ENCODE measurements at regions not wholly inside any gene's neighbourhood (a gene's known extent, or its start where the extent isn't known, plus 50 kb on each side); places are given as distances from the start of the nearest gene placed in this dataset.

GRCh38 chr1:104830534-104830933 lies 1080.8 kb downstream of the AMY1C start:
- H3K4me3 ChIP-seq: no peak overlapping the region
- intact Hi-C loops (cut with DNase I): no loop called here
- no peak for TF ChIP-seq POLR2A (IDR thresholded peaks at IDR 0.05)
- no peak for TF ChIP-seq POLR2AphosphoS5 (IDR thresholded peaks at IDR 0.05; ENCODE audit: insufficient read depth in 1 of 2, low read depth in 1 of 2)
- TF ChIP-seq CTCF (IDR thresholded peaks at IDR 0.05): no peak

DNA sequence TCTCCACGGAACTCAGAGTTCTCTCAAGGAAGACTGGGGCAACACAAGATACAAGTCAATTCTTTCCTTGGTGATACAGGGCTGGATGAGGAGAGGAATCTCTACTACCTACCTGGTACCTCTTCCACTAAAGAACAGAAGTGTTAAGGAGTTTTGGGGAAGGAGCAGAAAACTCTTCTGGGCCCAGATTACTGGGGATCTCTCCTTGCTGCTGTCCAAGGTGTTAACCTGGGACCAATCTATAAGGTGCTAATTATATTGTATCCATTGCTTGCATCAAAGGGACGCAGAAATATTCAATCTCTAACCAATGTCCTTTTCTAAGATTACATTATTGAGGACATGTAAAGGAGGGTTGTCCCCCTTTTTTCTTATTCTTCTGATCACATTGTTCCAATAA lies 1102.5 kb downstream of the AMY1C start:
- TF ChIP-seq POLR2A (IDR thresholded peaks at IDR 0.05) (no peak), POLR2AphosphoS5 (IDR thresholded peaks at IDR 0.05; ENCODE audit: insufficient read depth in 1 of 2, low read depth in 1 of 2) (no peak), CTCF (IDR thresholded peaks at IDR 0.05) (no peak)
- no peak for DNase-seq (ENCODE audit: extremely low spot score in 2 of 2)
- Histone ChIP-seq H3K27me3 (no peaks in the 10 kb centered on the region), H3K4me3 (no peak overlapping the region), H3K4me1 (no peaks in the 10 kb centered on the region), H3K27ac (no peak overlapping the region), H3K9me3 (no peaks in the 10 kb centered on the region), H3K36me3 (no peaks in the 10 kb centered on the region)
- intact Hi-C loops (cut with DNase I): no loop called here

More at GRCh38 chr1:104830534-104830933, 1080.8 kb downstream of the AMY1C start:
- Histone ChIP-seq H3K36me3 (no peaks in the 10 kb centered on the region), H3K4me1 (no peaks in the 10 kb centered on the region), H3K9me3 (no peaks in the 10 kb centered on the region), H3K27me3 (no peaks in the 10 kb centered on the region), H3K27ac (no peak overlapping the region)
- DNase-seq (ENCODE audit: extremely low spot score in 2 of 2): no peak

GRCh38 chr1:104853276-104853675 lies 1103.6 kb downstream of the AMY1C start:
- DNase-seq (ENCODE audit: extremely low spot score in 2 of 2): no peak
- no peak overlapping the region for H3K27ac ChIP-seq
- intact Hi-C loops (cut with DNase I): no loop called here
- H3K4me3 ChIP-seq: no peak overlapping the region
- H3K4me1 ChIP-seq: no peaks in the 10 kb centered on the region
- no peaks in the 10 kb centered on the region for H3K9me3 ChIP-seq
- TF ChIP-seq CTCF (IDR thresholded peaks at IDR 0.05): no peak
- TF ChIP-seq POLR2A (IDR thresholded peaks at IDR 0.05): no peak
- TF ChIP-seq POLR2AphosphoS5 (IDR thresholded peaks at IDR 0.05; ENCODE audit: insufficient read depth in 1 of 2, low read depth in 1 of 2): no peak
- H3K36me3 ChIP-seq: no peaks in the 10 kb centered on the region
- H3K27me3 ChIP-seq: no peaks in the 10 kb centered on the region

DNA sequence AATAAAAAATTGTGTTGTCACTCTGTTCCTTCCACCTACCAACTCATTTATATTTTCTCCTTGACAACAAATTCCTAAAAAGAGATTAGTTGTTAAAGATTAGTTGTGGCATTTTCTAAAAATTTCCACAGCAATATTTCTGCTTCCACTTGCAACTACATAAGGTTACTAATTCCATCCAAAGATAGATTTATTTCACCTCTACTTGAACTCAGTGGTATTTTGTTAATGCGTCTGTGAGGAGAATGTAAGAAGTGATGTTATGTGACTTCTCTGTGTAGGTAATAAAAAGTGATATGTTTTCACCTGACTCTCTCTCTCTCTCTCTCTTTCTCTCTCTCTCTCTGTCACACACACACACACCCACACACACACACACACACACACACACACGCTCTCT lies 1104.8 kb downstream of the AMY1C start:
- no peak for DNase-seq (ENCODE audit: extremely low spot score in 2 of 2)
- intact Hi-C loops (cut with DNase I): no loop called here
- Histone ChIP-seq H3K4me1 (no peaks in the 10 kb centered on the region), H3K36me3 (no peaks in the 10 kb centered on the region), H3K27ac (no peak overlapping the region), H3K4me3 (no peak overlapping the region), H3K27me3 (no peaks in the 10 kb centered on the region), H3K9me3 (no peaks in the 10 kb centered on the region)
- no peak for TF ChIP-seq CTCF (IDR thresholded peaks at IDR 0.05)

DNA sequence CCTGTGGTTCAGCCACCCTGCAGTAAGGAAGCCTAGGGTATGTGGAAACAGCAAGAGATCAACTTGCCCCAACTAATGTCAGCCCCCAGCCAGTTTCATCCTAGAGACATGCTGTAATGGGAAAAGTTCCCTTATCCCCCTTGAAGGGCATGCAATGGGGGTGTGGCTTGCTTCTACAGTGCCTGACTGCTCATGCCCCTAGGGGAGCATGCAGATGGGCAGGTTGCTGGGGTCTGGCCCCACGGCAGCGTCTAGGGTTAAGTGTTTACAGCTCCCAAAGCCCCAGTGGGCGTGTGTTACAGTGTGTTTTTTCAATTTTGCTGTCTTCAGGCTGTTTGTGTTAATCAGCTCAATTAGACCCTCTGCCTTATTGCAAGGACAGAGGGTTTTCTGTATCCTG lies 1105.9 kb downstream of the AMY1C start:
- no peaks in the 10 kb centered on the region for H3K9me3 ChIP-seq
- TF ChIP-seq POLR2A (IDR thresholded peaks at IDR 0.05): no peak
- no peak for TF ChIP-seq POLR2AphosphoS5 (IDR thresholded peaks at IDR 0.05; ENCODE audit: insufficient read depth in 1 of 2, low read depth in 1 of 2)
- TF ChIP-seq CTCF (IDR thresholded peaks at IDR 0.05): no peak
- no peaks in the 10 kb centered on the region for H3K36me3 ChIP-seq
- no peaks in the 10 kb centered on the region for H3K4me1 ChIP-seq
- H3K4me3 ChIP-seq: no peak overlapping the region
- DNase-seq (ENCODE audit: extremely low spot score in 2 of 2): no peak
- H3K27me3 ChIP-seq: no peaks in the 10 kb centered on the region
- H3K27ac ChIP-seq: no peak overlapping the region
- intact Hi-C loops (cut with DNase I): no loop called here
